ENCODE measurements at regions not wholly inside any gene's neighbourhood (a gene's known extent, or its start where the extent isn't known, plus 50 kb on each side); places are given as distances from the start of the nearest gene placed in this dataset.

- Histone ChIP-seq H3K4me1 (ENCODE audit: insufficient read depth) (no peaks in the 10 kb centered on the region), H3K27ac (no peak overlapping the region), H3K36me3 (no peaks in the 10 kb centered on the region), H3K9me3 (no peaks in the 10 kb centered on the region), H3K4me3 (no peak overlapping the region), H3K27me3 (no peaks in the 10 kb centered on the region)
- no peak for TF ChIP-seq EP300 (IDR thresholded peaks at IDR 0.05)
- no peak for TF ChIP-seq CTCF (IDR thresholded peaks at IDR 0.05)
- no peak for TF ChIP-seq POLR2A (IDR thresholded peaks at IDR 0.05)
- no peak for DNase-seq
- intact Hi-C loops (cut with DNase I), result no loop called here
- 89 to 93% (median 92%) methylated on average over 9 of the region's 9 CpGs for WGBS, 3 donors
Measured at GRCh38 chr7:26471306-26472075, 179.8 kb downstream of the SNX10 start.

- H3K27me3 ChIP-seq, result no peaks in the 10 kb centered on the region
- H3K9me3 ChIP-seq, result no peaks in the 10 kb centered on the region
- intact Hi-C loops (cut with DNase I), result no loop called here
- 91 to 97% (median 92%) methylated on average over 2 of the region's 2 CpGs for WGBS, 3 donors
- no peak for TF ChIP-seq POLR2A (IDR thresholded peaks at IDR 0.05)
- no peak for TF ChIP-seq CTCF (IDR thresholded peaks at IDR 0.05)
- TF ChIP-seq EP300 (IDR thresholded peaks at IDR 0.05), result no peak
- H3K27ac ChIP-seq, result no peak overlapping the region
- no peaks in the 10 kb centered on the region for H3K36me3 ChIP-seq
- H3K4me1 ChIP-seq (ENCODE audit: insufficient read depth), result no peaks in the 10 kb centered on the region
- H3K4me3 ChIP-seq, result no peak overlapping the region
- no peak for DNase-seq
Measured at GRCh38 chr7:26472971-26473370, 181.3 kb downstream of the SNX10 start.

- H3K36me3 ChIP-seq, result no peaks in the 10 kb centered on the region
- no peak overlapping the region for H3K27ac ChIP-seq
- no peaks in the 10 kb centered on the region for H3K27me3 ChIP-seq
- TF ChIP-seq EP300 (IDR thresholded peaks at IDR 0.05), result no peak
- no peak for TF ChIP-seq POLR2A (IDR thresholded peaks at IDR 0.05)
- TF ChIP-seq CTCF (IDR thresholded peaks at IDR 0.05), result no peak
- WGBS, 3 donors, result 93 to 96% (median 95%) methylated on average over 1 of the region's 1 CpG
- no peaks in the 10 kb centered on the region for H3K9me3 ChIP-seq
- DNase-seq, result no peak
- no peaks in the 10 kb centered on the region for H3K4me1 ChIP-seq (ENCODE audit: insufficient read depth)
- H3K4me3 ChIP-seq, result no peak overlapping the region
- intact Hi-C loops (cut with DNase I), result no loop called here
Measured at GRCh38 chr7:26476271-26476670, 184.6 kb downstream of the SNX10 start.

GRCh38 chr7:26477381-26477990, 185.8 kb downstream of the SNX10 start:
- H3K4me1 ChIP-seq (ENCODE audit: insufficient read depth), result no peaks in the 10 kb centered on the region
- intact Hi-C loops (cut with DNase I), result no loop called here

GRCh38 chr7:26478550-26478949, 186.9 kb downstream of the SNX10 start:
- Histone ChIP-seq H3K4me3 (no peak overlapping the region), H3K4me1 (ENCODE audit: insufficient read depth) (no peaks in the 10 kb centered on the region), H3K27ac (no peak overlapping the region), H3K27me3 (no peaks in the 10 kb centered on the region), H3K9me3 (no peaks in the 10 kb centered on the region), H3K36me3 (no peaks in the 10 kb centered on the region)
- WGBS, 3 donors, result 83 to 87% (median 84%) methylated on average over 4 of the region's 4 CpGs
- no peak for TF ChIP-seq CTCF (IDR thresholded peaks at IDR 0.05)
- TF ChIP-seq EP300 (IDR thresholded peaks at IDR 0.05), result no peak
- no peak for TF ChIP-seq POLR2A (IDR thresholded peaks at IDR 0.05)
- DNase-seq, result no peak
- intact Hi-C loops (cut with DNase I), result no loop called here

More at GRCh38 chr7:26477381-26477990, 185.8 kb downstream of the SNX10 start:
- WGBS, 3 donors, result 74 to 79% (median 75%) methylated on average over 4 of the region's 4 CpGs
- H3K9me3 ChIP-seq, result no peaks in the 10 kb centered on the region
- no peak overlapping the region for H3K4me3 ChIP-seq
- H3K27ac ChIP-seq, result no peak overlapping the region
- no peaks in the 10 kb centered on the region for H3K27me3 ChIP-seq
- DNase-seq, result no peak
- no peak for TF ChIP-seq EP300 (IDR thresholded peaks at IDR 0.05)
- H3K36me3 ChIP-seq, result no peaks in the 10 kb centered on the region
